ENCODE measurements at regions not wholly inside any gene's neighbourhood (a gene's known extent, or its start where the extent isn't known, plus 50 kb on each side); places are given as distances from the start of the nearest gene placed in this dataset.

- H3K9ac ChIP-seq (ENCODE audit: low read depth, low read length), result no peak overlapping the region
- no peak overlapping the region for H3K23ac ChIP-seq (ENCODE audit: low read depth, low read length)
- no peaks in the 10 kb centered on the region for H3K4me1 ChIP-seq (ENCODE audit: control insufficient read depth, insufficient read depth, low read length)
- no peak overlapping the region for H3K56ac ChIP-seq (ENCODE audit: extremely low read depth, insufficient read depth, low read length)
- intact Hi-C loops (cut with micrococcal nuclease), result no loop called here
- no peak overlapping the region for H3K4me3 ChIP-seq (ENCODE audit: insufficient read depth, low read depth, low read length)
- dilution Hi-C loops (cut with HindIII; ENCODE audit: low sequenced_read_pairs, unreplicated experiment), result no loop called here
- H4K20me1 ChIP-seq (ENCODE audit: insufficient read depth, low read length), result no peaks in the 10 kb centered on the region
- H3K27ac ChIP-seq (ENCODE audit: insufficient read depth, low read length), result no peak overlapping the region
- no peak overlapping the region for H2BK20ac ChIP-seq (ENCODE audit: low read depth, low read length)
- no peak overlapping the region for H2BK5ac ChIP-seq (ENCODE audit: low read depth, low read length, poor library complexity, severe bottlenecking)
- H3K9me1 ChIP-seq (ENCODE audit: insufficient read depth, low read length), result no peaks in the 10 kb centered on the region
- H3K27me3 ChIP-seq (ENCODE audit: control insufficient read depth, insufficient read depth, low read length), result 0 out of 2 replicates have a peak, but pooled peaks cover 4% of the 10 kb centered on the region
- no peak overlapping the region; a peak in 1 of 4 replicates for H4K8ac ChIP-seq (ENCODE audit: low read depth in 2 of 2, low read length in 2 of 2)
- H2AK9ac ChIP-seq (replicated peaks; ENCODE audit: low read depth, low read length, poor library complexity), result no peak overlapping the region
- peaks cover 7% of the 10 kb centered on the region for H3K9me3 ChIP-seq (ENCODE audit: control insufficient read depth, insufficient read depth, low read length)
- no TSS peak for BruUV-seq (replicated peaks)
- H2BK120ac ChIP-seq (ENCODE audit: low read depth, low read length), result no peak overlapping the region
- no peaks in the 10 kb centered on the region for H3K36me3 ChIP-seq (ENCODE audit: control insufficient read depth, insufficient read depth, low read length)
- no peak overlapping the region for H3K4ac ChIP-seq (ENCODE audit: low read depth, low read length)
- CTCF ChIA-PET, result no interaction called here
- peak overlapping the region; percentile 21 for H2AFZ ChIP-seq (replicated peaks; ENCODE audit: low read length, poor library complexity)
- POLR2A ChIA-PET (ENCODE audit: unreplicated experiment), result no interaction called here
- H4K91ac ChIP-seq (ENCODE audit: insufficient read depth, low read depth, low read length), result no peak overlapping the region
- H2BK15ac ChIP-seq (ENCODE audit: low read depth, low read length), result no peak overlapping the region
- 100% methylated on average over 2 of the region's 5 CpGs; no CpG with 5 or more reads in 1 of the 2 experiments for WGBS, 2 experiments (ENCODE audit: extremely low coverage in 2 of 2, insufficient read length in 1 of 2)
- DNase-seq, result peak; percentile 52
- ATAC-seq (ENCODE audit: low read depth), result no peak
- TF ChIP-seq CTCF (conservative IDR thresholded peaks at IDR 0.05; ENCODE audit: low read depth, low read length) (no peak), RCOR1 (IDR thresholded peaks at IDR 0.05; ENCODE audit: insufficient replicate concordance, low read length) (no peak), CEBPB (IDR thresholded peaks at IDR 0.05; ENCODE audit: low read depth, low read length) (peak; percentile 26; the same call in 1 of the 2 replicates), USF2 (IDR thresholded peaks at IDR 0.05; ENCODE audit: low read depth, low read length) (no peak)
- H3K79me1 ChIP-seq (ENCODE audit: low read depth in 1 of 2, low read length in 2 of 2), result no peaks in the 10 kb centered on the region
- in situ Hi-C loops (cut with MboI; ENCODE audit: low sequenced_read_pairs), result no loop called here
- no peak overlapping the region for H3K14ac ChIP-seq (replicated peaks; ENCODE audit: low read depth, low read length)
- no peak overlapping the region for H2AK5ac ChIP-seq (ENCODE audit: low read depth, low read length)
- no peak overlapping the region for H3K4me2 ChIP-seq (ENCODE audit: low read depth, low read length)
- no peak overlapping the region for H4K5ac ChIP-seq (ENCODE audit: low read depth, low read length)
- H3K18ac ChIP-seq (ENCODE audit: low read depth, low read length), result no peak overlapping the region
Observed at GRCh38 chr18:10261344-10262276, 192.8 kb upstream of the APCDD1 start.

All from IMR-90 (cell line).